ENCODE measurements at regions not wholly inside any gene's neighbourhood (a gene's known extent, or its start where the extent isn't known, plus 50 kb on each side); places are given as distances from the start of the nearest gene placed in this dataset.

- H2AK9ac ChIP-seq (replicated peaks; ENCODE audit: low read depth, low read length, poor library complexity), result no peak overlapping the region
- no peak overlapping the region for H3K4ac ChIP-seq (ENCODE audit: low read depth, low read length)
- H3K9me1 ChIP-seq (ENCODE audit: insufficient read depth, low read length), result no peaks in the 10 kb centered on the region
- no peak overlapping the region for H2BK15ac ChIP-seq (ENCODE audit: low read depth, low read length)
- DNase-seq (no peak), ATAC-seq (ENCODE audit: low read depth) (no peak)
- POLR2A ChIA-PET (ENCODE audit: unreplicated experiment), result no interaction called here
- H3K36me3 ChIP-seq (ENCODE audit: control insufficient read depth, insufficient read depth, low read length), result no peaks in the 10 kb centered on the region
- H3K4me3 ChIP-seq (ENCODE audit: insufficient read depth, low read depth, low read length), result no peak overlapping the region
- in situ Hi-C loops (cut with MboI; ENCODE audit: low sequenced_read_pairs) (no loop called here), intact Hi-C loops (cut with micrococcal nuclease) (no loop called here), dilution Hi-C loops (cut with HindIII; ENCODE audit: low sequenced_read_pairs, unreplicated experiment) (no loop called here)
- no peak overlapping the region for H4K5ac ChIP-seq (ENCODE audit: low read depth, low read length)
- H3K56ac ChIP-seq (ENCODE audit: extremely low read depth, insufficient read depth, low read length), result no peak overlapping the region
- CTCF ChIA-PET, result no interaction called here
- no peak overlapping the region for H3K27ac ChIP-seq (ENCODE audit: insufficient read depth, low read length)
- WGBS, 2 experiments (ENCODE audit: extremely low coverage in 2 of 2, insufficient read length in 1 of 2), result 100% methylated on average over 1 of the region's 3 CpGs; no CpG with 5 or more reads in 1 of the 2 experiments
- no peak overlapping the region for H2AK5ac ChIP-seq (ENCODE audit: low read depth, low read length)
- no TSS peak for BruUV-seq (replicated peaks)
- TF ChIP-seq CEBPB (IDR thresholded peaks at IDR 0.05; ENCODE audit: low read depth, low read length) (no peak), MAZ (IDR thresholded peaks at IDR 0.05; ENCODE audit: borderline replicate concordance, low read depth, low read length) (no peak), USF2 (IDR thresholded peaks at IDR 0.05; ENCODE audit: low read depth, low read length) (no peak), CHD1 (IDR thresholded peaks at IDR 0.05; ENCODE audit: low read depth, low read length) (no peak), SMC3 (IDR thresholded peaks at IDR 0.05; ENCODE audit: low read depth, low read length) (no peak), RFX5 (IDR thresholded peaks at IDR 0.05; ENCODE audit: low read depth, low read length) (no peak), CTCF (conservative IDR thresholded peaks at IDR 0.05; ENCODE audit: low read depth, low read length) (no peak), ELK1 (IDR thresholded peaks at IDR 0.05; ENCODE audit: borderline replicate concordance, low read depth, low read length) (no peak), NFE2L2 (IDR thresholded peaks at IDR 0.05; ENCODE audit: low read depth, low read length) (no peak), FOS (IDR thresholded peaks at IDR 0.05; ENCODE audit: low read depth, low read length) (no peak), RAD21 (IDR thresholded peaks at IDR 0.05; ENCODE audit: low read length) (no peak), MXI1 (IDR thresholded peaks at IDR 0.05; ENCODE audit: borderline replicate concordance, low read depth, low read length) (no peak), BHLHE40 (IDR thresholded peaks at IDR 0.05; ENCODE audit: low read depth, low read length) (no peak), RCOR1 (IDR thresholded peaks at IDR 0.05; ENCODE audit: insufficient replicate concordance, low read length) (no peak), POLR2A (IDR thresholded peaks at IDR 0.05; ENCODE audit: low read depth, low read length) (no peak), MAFK (IDR thresholded peaks at IDR 0.05; ENCODE audit: low read depth, low read length) (no peak)
- no peak overlapping the region for H3K4me2 ChIP-seq (ENCODE audit: low read depth, low read length)
- H3K4me1 ChIP-seq (ENCODE audit: control insufficient read depth, insufficient read depth, low read length), result no peaks in the 10 kb centered on the region
- no peak overlapping the region for H3K14ac ChIP-seq (replicated peaks; ENCODE audit: low read depth, low read length)
- no peak overlapping the region for H2BK120ac ChIP-seq (ENCODE audit: low read depth, low read length)
- H3K9ac ChIP-seq (ENCODE audit: low read depth, low read length), result no peak overlapping the region
- no peaks in the 10 kb centered on the region for H3K79me1 ChIP-seq (ENCODE audit: low read depth in 1 of 2, low read length in 2 of 2)
- no peaks in the 10 kb centered on the region for H3K9me3 ChIP-seq (ENCODE audit: control insufficient read depth, insufficient read depth, low read length)
- H2BK20ac ChIP-seq (ENCODE audit: low read depth, low read length), result no peak overlapping the region
- H4K91ac ChIP-seq (ENCODE audit: insufficient read depth, low read depth, low read length), result no peak overlapping the region
- H3K18ac ChIP-seq (ENCODE audit: low read depth, low read length), result no peak overlapping the region
- H4K8ac ChIP-seq (ENCODE audit: low read depth in 2 of 2, low read length in 2 of 2), result no peak overlapping the region
- H2BK5ac ChIP-seq (ENCODE audit: low read depth, low read length, poor library complexity, severe bottlenecking), result no peak overlapping the region
- no peaks in the 10 kb centered on the region for H4K20me1 ChIP-seq (ENCODE audit: insufficient read depth, low read length)
- no peak overlapping the region for H2AFZ ChIP-seq (replicated peaks; ENCODE audit: low read length, poor library complexity)
- no peak overlapping the region for H3K23ac ChIP-seq (ENCODE audit: low read depth, low read length)
- H3K27me3 ChIP-seq (ENCODE audit: control insufficient read depth, insufficient read depth, low read length), result peaks cover 4% of the 10 kb centered on the region
Observed at GRCh38 chr2:223529696-223530095, 72.5 kb downstream of the SCG2 start.

All from IMR-90 (cell line).